Heart right ventricle (tissue), 16 donors: ENCODE measurements at regions not wholly inside any gene's neighbourhood (a gene's known extent, or its start where the extent isn't known, plus 50 kb on each side); places are given as distances from the start of the nearest gene placed in this dataset.
"Not testable (repeated sequence)": the region's sequence is repeated elsewhere in the genome, so short reads cannot be mapped to it uniquely, and the experiment has no call there.

Experiments
- ATAC-seq, 8 donors: fragments of 200-7000 bp; cut with Tn5 transposase; one replicate each; pipeline ENCODE4 v1.9.1; 2020; ENCODE audit warnings: mild to moderate bottlenecking in 8 of 8, moderate library complexity in 8 of 8, moderate number of reproducible peaks in 1 of 8
- DNase-seq, 2 donors: peaks; one replicate each; pipeline ENCODE4 v3.0.0-alpha.2; 2020
- H3K27ac ChIP-seq, 10 donors: fragments of 200-600 bp; sonication (generic) in 2 of 10; one replicate each; pipeline versions ENCODE4 v1.5.0 to v1.8.0; 2020 to 2022; ENCODE audit warnings: mild to moderate bottlenecking in 3 of 10
- H3K27me3 ChIP-seq, 7 donors: fragments of 200-600 bp; one replicate each; pipeline ENCODE4 v1.8.0; 2021 to 2022; ENCODE audit warnings: mild to moderate bottlenecking in 2 of 7
- H3K36me3 ChIP-seq, 9 donors: fragments of 200-600 bp; sonication (generic) in 1 of 9; one replicate each; pipeline versions ENCODE4 v1.5.0 to v1.8.0; 2020 to 2022; ENCODE audit warnings: mild to moderate bottlenecking in 2 of 9
- H3K4me1 ChIP-seq, 9 donors: fragments of 200-600 bp; sonication (generic) in 1 of 9; one replicate each; pipeline versions ENCODE4 v1.5.0 to v1.8.0; 2020 to 2022; ENCODE audit warnings: mild to moderate bottlenecking in 4 of 9
- H3K4me3 ChIP-seq, 10 donors: fragments of 200-600 bp; sonication (generic) in 2 of 10; one replicate each; pipeline versions ENCODE4 v1.5.0 to v1.8.0; 2020 to 2022; ENCODE audit warnings: mild to moderate bottlenecking in 7 of 10, moderate library complexity in 2 of 10
- H3K9me3 ChIP-seq, 11 donors: fragments of 200-600 bp in 10 of 11; sonication (generic) in 2 of 11; one replicate each; pipeline versions ENCODE4 v1.5.0 to v1.8.0; 2013 to 2022; ENCODE audit warnings: mild to moderate bottlenecking in 2 of 11, control low read depth in 1 of 11, moderate library complexity in 1 of 11
- CTCF ChIP-seq, 9 donors: fragments of 200-600 bp; sonication (generic) in 2 of 9; IDR thresholded peaks; one replicate each; pipeline versions ENCODE4 v1.5.0 to v1.8.0; 2021 to 2022; ENCODE audit warnings: antibody characterized with exemption in 9 of 9, mild to moderate bottlenecking in 5 of 9, moderate library complexity in 1 of 9
- WGBS, 2 donors: extraction: QIAGEN DNeasy Blood & Tissue Kit; methylation state at CpG; one replicate each; pipeline ENCODE4 v1.1.7; 2013; ENCODE audit warnings: inconsistent platforms in 1 of 2; 5-methylcytosine and 5-hydroxymethylcytosine counted together
- intact Hi-C, 10 donors: fragments of 100-400 bp; cut with DNase I; formaldehyde crosslinking; loops; one replicate each; pipeline versions ENCODE4 v1.11.1 to v1.14.2; 2022
- donor health status: Arrhythmogenic right ventricular cardiomyopathy.
- donor health status: ischemic (EF 13 %, LVEDD 7.1; RV severe dilation, severe dysfunction).
- donor health status: healthy with polysubstance abuse.
- donor health status: DM: no; HTN: yes; CAD: no.
- donor health status: DM: no; HTN: no; CAD: no.
- donor health status: ischemic (EF 25% LVEDD 6.9; RV normal size, moderate dysfunction).
- donor health status: ischemic (EF 25% LVEDD 5.7; RV mildly dilated, moderate dysfunction).
- donor health status: healthy.
- donor health status: DM: yes; HTN: yes; CAD: no.
- donor health status: Ischemic cardiomyopathy.
- donor health status: ischemic (EF 35%, LVEDD 5.7; RV mildly dilated, moderate dysfunction).
- donor health status: nonischemic (EF 11% LVEDD 7.7; RV severe dilation, severe dysfunction).
- donor health status: DM: yes; HTN: yes; CAD: no.
- donor health status: PGD.
- donor health status: ischemic (EF 29% LVEDD 5.4; RV normal size, mild dysfunction).
- donor health status: nonischemic (EF 23%, LVEDD 6.1; RV moderate dilation, normal function).

GRCh38 chr5:122515210-122515609 is 203.2 kb downstream of the SNCAIP start:
- H3K36me3 ChIP-seq, H3K4me1 ChIP-seq, DNase-seq, H3K9me3 ChIP-seq, ATAC-seq, H3K27ac ChIP-seq, H3K4me3 ChIP-seq: not testable (repeated sequence)
- peaks cover 0 to 15% (median 0%) of the 10 kb centered on the region in 7 donors for H3K27me3 ChIP-seq
- intact Hi-C loops: loop anchor here in 1 of 10 donors (5.0 kb wide), 1 partner anchor 852 kb away; no protein-coding TSS in a partner anchor
- 92 to 93% methylated on average over 23 of the region's 23 CpGs for WGBS, 2 donors

GRCh38 chr5:122515709-122516431 is 203.8 kb downstream of the SNCAIP start:
- peaks cover 0 to 15% (median 6%) of the 10 kb centered on the region in 7 donors for H3K27me3 ChIP-seq
- peak in 6 of 8 donors; percentile 67 to 89 (median 76) for ATAC-seq
- no peak overlapping the region for H3K4me3 ChIP-seq
- WGBS, 2 donors: 39% methylated on average over 6 of the region's 6 CpGs
- H3K36me3 ChIP-seq: no peaks in the 10 kb centered on the region
- TF ChIP-seq CTCF (IDR thresholded peaks at IDR 0.05): peak; percentile 32 to 71 (median 65)
- intact Hi-C loops: loop anchor here in 1 of 10 donors (5.0 kb wide), 1 partner anchor 851 kb away; no protein-coding TSS in a partner anchor
- no peaks in the 10 kb centered on the region for H3K4me1 ChIP-seq
- H3K9me3 ChIP-seq: no peaks in the 10 kb centered on the region
- DNase-seq: no peak
- no peak overlapping the region for H3K27ac ChIP-seq

- no peak overlapping the region for H3K4me3 ChIP-seq
- 56 to 59% methylated on average over 4 of the region's 4 CpGs for WGBS, 2 donors
- H3K27me3 ChIP-seq: peaks cover 0 to 16% (median 6%) of the 10 kb centered on the region in 7 donors
- no peak overlapping the region for H3K27ac ChIP-seq
- no peaks in the 10 kb centered on the region for H3K9me3 ChIP-seq
- TF ChIP-seq CTCF (IDR thresholded peaks at IDR 0.05): no peak
- ATAC-seq: no peak
- intact Hi-C loops: loop anchor here in 1 of 10 donors (5.0 kb wide), 1 partner anchor 851 kb away; no protein-coding TSS in a partner anchor
- H3K4me1 ChIP-seq: no peaks in the 10 kb centered on the region
- no peak for DNase-seq
- no peaks in the 10 kb centered on the region for H3K36me3 ChIP-seq
Observed at GRCh38 chr5:122516432-122516743, 204.4 kb downstream of the SNCAIP start.

GRCh38 chr5:122517091-122517490 is 205.1 kb downstream of the SNCAIP start:
- intact Hi-C loops: loop anchor here in 1 of 10 donors (5.0 kb wide), 1 partner anchor 850 kb away; no protein-coding TSS in a partner anchor
- no peaks in the 10 kb centered on the region for H3K4me1 ChIP-seq
- no peak for TF ChIP-seq CTCF (IDR thresholded peaks at IDR 0.05)
- H3K27ac ChIP-seq: no peak overlapping the region
- no peak for ATAC-seq
- no peak overlapping the region for H3K4me3 ChIP-seq
- H3K36me3 ChIP-seq: no peaks in the 10 kb centered on the region
- H3K9me3 ChIP-seq: no peaks in the 10 kb centered on the region
- WGBS, 2 donors: 79 to 89% methylated on average over 1 of the region's 1 CpG
- H3K27me3 ChIP-seq: peaks cover 0 to 19% (median 6%) of the 10 kb centered on the region in 7 donors
- no peak for DNase-seq

GRCh38 chr5:122523776-122524175 is 211.7 kb downstream of the SNCAIP start:
- ATAC-seq (no peak), DNase-seq (no peak)
- no peaks in the 10 kb centered on the region for H3K36me3 ChIP-seq
- no peaks in the 10 kb centered on the region for H3K4me1 ChIP-seq
- H3K9me3 ChIP-seq: no peaks in the 10 kb centered on the region
- 79 to 83% methylated on average over 6 of the region's 6 CpGs for whole genome bisulfite sequencing, 2 donors
- no peak overlapping the region for H3K4me3 ChIP-seq
- no peak for TF ChIP-seq CTCF (IDR thresholded peaks at IDR 0.05)
- H3K27ac ChIP-seq: no peak overlapping the region
- intact Hi-C loops: loop anchor here in 1 of 10 donors (10.0 kb wide), 1 partner anchor 821 kb away; no protein-coding TSS in a partner anchor
- peaks cover 0 to 51% (median 19%) of the 10 kb centered on the region in 7 donors for H3K27me3 ChIP-seq
